Stimulated activated CD4-positive, alpha-beta T cell treated with anti-CD3 and anti-CD28 coated beads, Interleukin-4, amount 100 ng/mL, for 48 hours (primary cell): ENCODE measurements at regions not wholly inside any gene's neighbourhood (a gene's known extent, or its start where the extent isn't known, plus 50 kb on each side); places are given as distances from the start of the nearest gene placed in this dataset.

Experiments
- DNase-seq, 2 donors: peaks; one replicate each; pipeline ENCODE4 v3.0.0-alpha.2; 2020; ENCODE audit warnings: low read depth in 2 of 2

DNA sequence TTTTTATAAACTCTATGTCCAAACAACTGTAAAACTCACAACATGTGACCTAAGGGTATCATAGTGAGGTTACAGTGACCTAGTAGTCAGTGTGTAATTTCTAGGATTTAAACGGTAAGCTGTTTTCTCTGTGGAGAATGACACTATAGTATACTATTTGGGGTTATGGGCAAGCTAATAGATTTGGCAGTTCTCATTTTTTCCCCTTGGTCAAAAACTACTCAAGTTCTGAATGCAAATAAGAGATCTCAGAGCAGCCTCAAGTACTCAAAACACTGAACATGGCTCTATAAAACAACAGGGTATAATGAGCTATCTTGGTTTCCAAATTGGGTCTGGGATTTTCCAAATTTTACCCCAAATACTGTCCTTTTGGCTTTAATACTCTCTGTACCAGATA is 88.5 kb upstream of the HMCN1 start:
- no peak for DNase-seq

DNA sequence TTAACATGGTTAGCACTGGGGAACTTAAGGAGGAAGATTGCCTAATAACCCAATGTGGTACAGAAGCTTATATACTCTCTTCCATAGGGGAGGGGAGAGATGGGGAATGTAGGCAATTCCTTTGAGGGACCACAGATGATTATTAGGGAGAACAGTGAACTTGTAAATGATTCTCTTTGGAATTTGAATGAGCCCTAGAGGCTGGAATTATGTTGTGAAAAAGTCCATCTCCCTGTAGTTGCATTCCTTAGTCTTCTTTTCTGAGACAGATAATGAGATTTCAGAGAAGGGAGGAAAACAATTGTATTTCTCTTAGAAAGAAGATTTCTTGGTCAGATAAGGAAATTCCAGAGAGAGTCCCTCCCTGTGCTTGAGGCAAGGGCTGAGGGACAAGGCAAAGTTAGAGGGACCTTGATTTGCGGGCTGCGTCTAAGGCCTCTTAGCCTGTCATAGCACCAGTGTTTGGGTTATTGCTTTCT is 89.0 kb upstream of the HMCN1 start:
- DNase-seq, result no peak

DNA sequence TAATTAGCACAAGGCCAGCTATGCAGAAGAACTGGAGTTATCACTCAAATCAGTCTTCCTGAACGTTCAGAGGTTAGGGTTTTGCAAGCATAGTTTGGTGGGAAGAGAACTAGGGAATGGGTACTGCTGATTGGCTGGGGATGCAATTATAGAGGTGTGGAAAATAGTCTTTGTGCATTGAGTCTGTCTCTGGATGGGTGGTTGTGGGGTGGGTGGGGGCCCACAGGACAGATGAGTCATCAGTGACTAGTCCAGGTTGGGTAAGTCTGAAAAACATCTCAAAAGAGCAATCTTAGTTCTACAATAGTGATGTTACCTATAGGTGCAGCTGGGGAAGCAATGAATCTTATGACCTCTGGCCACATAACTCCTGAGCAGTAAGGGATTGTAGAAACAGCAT is 89.7 kb upstream of the HMCN1 start:
- peak in 1 of 2 donors; percentile 4 for DNase-seq

DNA sequence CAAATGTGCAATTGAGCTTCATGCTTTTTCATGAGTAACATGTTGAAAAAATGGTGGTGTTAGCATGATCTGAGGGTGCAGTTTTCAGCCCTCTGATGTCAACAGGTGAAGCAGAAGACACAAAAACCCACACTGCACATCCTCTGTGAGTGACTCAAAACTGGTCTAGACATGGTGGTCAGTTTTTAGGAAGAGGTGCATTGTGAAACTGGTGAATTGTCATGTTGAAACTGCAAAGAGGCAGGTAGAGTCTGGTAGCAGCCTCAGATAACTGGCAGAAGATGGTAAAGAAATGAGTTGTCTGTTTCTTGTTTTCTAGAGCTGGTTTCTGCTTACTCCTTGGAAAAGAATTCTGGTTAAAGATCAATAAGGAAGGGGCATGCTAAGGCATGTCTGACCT is 97.3 kb upstream of the HMCN1 start:
- peak in 1 of 2 donors; percentile 4 for DNase-seq

DNA sequence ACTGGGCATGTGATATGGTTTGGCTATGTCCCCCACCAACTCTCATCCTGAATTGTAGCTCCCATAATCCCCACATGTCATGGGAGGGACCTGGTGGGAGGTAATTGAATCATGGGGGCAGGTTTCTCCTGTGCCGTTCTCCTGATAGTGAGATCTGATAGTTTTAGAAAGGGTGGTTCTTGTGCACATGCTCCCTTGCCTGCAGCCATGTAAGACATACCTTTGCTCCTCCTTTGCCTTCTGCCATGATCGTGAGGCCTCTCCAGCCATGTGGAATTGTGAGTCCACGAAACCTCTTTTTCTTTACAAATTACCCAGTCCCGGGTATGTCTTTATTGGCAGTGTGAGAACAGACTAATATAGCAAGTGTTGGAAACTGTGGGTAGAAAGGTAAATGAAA is 99.5 kb upstream of the HMCN1 start:
- no peak for DNase-seq

DNA sequence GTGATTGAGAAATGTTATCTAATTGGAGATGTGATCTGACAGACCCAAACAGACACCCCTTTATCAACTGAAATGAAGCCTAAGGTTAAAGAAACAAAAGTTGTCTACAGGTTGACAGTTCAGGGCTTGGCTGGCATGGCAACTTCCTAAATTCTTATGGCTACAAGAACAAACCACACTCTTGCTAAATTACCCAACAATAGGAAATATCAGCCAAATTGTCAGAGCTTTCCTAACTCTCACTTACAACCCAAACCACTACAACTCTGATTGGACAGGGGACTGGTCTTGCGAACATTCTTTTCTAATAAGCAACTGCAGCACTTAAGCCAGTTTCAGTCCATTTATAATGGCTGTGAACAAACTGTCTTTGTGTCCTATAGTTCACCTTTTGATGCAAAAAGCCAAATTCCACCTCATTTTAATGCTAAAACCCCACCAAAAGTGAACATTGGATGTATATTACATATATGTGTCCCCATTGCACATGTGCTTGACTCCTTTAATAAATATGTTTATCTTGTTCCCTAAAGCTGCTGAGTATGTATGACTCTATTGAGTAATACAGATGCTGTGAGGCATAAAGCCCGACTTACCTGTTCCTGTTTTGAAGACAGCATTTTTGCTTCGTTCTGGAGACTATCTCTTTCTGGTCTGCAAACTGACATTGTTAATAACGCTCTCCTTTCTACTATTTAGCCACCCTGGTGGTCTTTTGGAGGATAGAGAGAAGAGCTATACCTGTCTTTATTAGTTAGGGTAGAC is 101.3 kb upstream of the HMCN1 start:
- DNase-seq, result no peak

DNA sequence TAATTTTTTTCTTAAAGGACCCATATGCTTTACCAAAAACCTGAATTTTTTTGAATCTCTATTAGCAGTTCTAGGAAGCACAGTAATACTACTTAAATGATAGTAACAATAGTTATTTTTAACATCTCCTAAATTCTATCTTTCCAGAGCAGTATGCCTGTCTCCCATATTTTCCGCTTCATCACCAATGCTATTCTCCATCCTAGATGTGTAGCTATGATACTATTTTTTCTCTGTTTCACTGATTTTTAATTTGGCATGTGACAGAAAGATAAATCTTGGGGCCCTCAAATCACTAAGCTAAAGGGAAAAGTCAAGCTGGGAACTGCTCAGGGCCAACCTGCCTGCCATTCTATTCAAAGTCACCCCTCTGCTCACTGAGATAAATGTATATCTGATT is 102.3 kb upstream of the HMCN1 start:
- no peak for DNase-seq

DNA sequence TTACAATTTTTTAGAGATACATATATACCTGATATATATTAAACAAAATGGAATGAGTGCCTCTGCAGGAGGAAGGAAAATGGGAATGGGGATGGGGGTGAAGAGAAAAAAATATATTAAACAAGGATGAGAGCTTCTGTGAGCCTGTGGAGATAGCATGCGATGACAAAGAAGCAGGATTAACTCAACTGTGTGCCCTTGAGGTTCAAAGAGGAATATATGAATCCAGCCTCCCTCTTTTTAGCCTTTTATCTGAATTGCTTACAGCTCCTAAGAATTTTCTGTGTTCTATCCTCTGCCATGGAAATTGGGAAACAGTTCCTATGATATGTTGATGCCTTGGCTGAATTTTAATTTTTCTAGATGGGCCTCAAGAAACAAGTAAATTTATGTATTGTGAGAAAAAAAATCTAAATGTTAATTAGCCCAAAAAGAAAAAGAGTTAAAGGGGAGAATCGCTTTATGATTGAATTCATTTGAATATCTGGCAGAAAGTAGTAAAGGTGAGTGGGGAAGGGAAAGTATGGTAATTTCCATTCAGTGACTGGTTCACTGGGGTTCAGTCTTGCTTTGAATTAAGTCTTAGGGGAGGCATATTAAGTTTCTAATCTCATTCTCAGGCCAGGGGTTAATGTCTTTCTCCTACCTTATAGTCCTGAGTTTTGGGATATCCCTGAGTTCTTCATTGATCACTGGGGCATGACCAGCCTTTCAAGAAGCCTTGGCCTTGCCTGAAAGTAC is 106.3 kb upstream of the HMCN1 start:
- no peak for DNase-seq

DNA sequence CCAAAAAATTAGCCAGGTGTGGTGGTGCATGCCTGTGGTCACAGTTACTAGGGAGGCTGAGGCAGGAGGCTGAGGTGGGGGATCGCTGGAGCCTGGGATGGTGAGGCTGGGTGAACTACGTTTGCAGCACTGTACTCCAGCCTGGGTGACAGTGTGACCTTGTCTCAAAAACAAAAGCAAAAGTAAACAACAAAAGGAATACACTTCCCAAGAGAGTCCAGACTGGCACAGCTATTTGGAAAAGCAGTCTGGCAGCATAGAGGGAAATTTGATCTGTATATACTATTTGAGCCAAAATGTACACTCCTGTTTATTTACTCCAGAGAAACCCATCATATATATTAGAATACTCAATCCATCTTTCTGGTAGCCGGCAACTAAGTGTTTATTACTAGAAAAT is 107.0 kb upstream of the HMCN1 start:
- DNase-seq, result no peak

DNA sequence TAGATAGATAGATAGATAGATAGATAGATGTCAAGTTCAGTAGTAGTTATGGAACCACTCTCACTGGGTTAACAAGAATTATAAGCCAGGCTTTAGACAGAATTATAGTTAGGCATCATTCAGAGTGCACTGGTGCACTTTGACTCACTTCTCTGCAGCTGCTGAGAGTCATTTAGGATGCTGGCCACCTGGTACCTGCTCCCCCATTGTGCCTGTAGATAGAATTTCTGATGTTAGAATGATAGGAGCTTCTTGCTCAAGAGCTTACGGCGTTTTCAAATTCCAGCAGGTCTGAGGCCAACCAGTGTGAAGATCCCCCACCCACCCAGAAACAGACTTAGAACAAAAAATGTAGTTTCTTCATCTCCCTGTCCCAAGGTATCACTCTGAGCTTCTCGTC is 107.8 kb upstream of the HMCN1 start:
- DNase-seq, result no peak

DNA sequence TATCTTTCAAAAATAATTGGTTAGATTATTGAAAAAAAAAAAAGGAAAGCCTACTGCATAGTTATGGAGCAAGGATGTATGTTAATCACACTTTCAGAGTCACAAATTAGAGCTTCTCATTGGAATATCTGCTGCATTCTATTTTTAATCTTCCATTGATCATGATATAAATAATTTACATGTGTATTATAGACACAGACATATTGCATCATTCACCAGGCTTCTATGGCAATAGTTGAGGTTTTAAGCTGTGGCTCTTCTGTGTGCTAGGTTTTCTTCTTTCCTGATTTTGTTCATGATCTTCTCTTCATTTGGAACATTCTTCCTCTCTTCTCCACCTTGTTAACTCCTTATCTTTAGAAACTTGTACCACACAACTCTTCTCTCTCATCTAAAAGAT is 123.2 kb upstream of the HMCN1 start:
- no peak for DNase-seq

DNA sequence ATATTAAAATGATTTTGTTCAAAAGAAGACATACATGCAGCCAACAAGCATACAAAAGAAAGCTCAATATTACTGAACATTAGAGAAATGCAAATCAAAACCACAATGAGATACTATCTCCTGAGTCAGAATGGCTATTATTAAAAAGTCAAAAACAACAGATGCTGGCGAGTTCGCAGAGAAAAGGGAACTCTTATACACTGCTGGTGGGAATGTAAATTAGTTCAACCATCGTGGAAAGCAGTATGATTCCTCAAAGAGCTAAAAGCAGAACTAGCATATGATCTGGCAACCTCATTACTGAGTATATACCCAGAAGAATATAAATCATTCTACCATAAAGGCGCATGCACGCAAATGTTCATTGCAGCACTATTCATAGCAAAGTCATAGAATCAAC is 126.0 kb upstream of the HMCN1 start:
- no peak for DNase-seq

DNA sequence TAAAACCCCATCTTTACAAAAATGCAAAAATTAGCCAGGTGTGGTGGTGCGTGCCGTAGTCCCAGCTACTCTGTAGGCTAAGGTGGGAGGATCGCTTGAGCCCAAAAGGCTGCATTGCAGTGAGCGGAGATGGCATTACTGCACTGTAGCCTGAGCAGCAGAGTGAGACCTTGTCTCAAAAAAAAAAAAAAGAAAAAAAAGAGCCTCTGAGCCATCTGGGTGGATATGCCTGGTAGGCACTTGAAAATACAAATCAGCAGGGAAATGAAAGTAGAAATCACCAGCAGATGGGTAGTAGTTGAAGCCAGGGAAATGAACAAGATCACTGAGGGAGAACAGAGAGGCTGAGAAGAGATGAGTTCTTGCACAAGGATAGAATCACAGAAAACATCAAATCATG is 131.0 kb upstream of the HMCN1 start:
- DNase-seq, result no peak

DNA sequence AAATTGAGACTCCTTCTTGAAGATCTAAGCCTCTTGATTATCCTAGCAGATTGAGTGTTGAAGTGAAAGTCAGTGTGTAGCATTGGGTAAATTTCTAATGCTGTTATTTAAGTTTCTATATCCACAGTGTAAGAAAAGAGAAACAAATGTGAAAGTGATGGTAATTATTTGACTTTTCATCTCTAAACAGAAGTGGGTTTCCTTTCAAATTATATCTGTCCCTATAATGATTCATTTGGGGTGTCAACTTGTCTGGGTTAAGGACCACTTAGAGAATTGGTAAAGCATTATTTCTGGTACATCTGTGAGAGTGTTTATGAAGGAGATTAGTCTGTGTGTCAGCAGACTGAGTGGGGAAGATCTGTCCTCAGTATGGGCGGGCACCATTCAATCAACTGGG is 133.0 kb upstream of the HMCN1 start:
- DNase-seq, result no peak

DNA sequence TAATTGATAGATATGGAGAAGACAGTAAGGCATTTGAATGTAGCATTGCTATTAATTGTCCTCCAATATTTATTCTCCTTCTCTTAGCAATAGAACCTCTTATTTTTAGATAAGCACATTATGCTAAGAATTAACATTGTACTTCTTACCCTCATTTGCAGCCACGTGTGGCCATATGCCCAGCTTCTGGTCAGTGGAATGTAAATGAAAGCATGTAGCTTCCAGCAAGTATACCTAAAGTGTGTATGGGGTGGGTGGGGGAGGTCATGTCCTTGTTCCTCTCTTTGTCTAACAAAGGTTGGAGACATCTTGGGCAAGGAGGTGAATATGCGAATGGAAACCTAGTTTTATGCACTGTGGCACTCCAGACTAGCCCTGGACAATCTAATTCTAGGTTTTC is 133.6 kb upstream of the HMCN1 start:
- no peak for DNase-seq

DNA sequence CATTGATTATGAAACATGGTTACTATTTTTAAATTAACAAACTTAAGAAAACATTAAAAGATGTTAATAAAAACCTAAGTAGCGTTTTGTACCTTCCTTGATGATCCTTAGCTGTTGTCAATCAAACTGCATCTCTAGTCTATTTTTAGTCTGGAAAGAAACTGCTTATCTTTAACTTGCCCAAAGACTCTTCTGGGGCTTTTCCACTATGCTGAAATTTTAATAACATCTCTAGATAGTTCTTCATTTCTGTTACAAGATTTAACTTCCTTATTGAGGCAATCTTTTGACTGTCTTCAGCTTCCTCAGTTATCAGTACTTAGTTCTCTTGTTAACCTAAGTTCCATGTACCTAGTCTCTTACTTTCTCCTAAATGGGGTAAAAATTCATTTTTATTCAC is 135.9 kb upstream of the HMCN1 start:
- DNase-seq, result no peak

DNA sequence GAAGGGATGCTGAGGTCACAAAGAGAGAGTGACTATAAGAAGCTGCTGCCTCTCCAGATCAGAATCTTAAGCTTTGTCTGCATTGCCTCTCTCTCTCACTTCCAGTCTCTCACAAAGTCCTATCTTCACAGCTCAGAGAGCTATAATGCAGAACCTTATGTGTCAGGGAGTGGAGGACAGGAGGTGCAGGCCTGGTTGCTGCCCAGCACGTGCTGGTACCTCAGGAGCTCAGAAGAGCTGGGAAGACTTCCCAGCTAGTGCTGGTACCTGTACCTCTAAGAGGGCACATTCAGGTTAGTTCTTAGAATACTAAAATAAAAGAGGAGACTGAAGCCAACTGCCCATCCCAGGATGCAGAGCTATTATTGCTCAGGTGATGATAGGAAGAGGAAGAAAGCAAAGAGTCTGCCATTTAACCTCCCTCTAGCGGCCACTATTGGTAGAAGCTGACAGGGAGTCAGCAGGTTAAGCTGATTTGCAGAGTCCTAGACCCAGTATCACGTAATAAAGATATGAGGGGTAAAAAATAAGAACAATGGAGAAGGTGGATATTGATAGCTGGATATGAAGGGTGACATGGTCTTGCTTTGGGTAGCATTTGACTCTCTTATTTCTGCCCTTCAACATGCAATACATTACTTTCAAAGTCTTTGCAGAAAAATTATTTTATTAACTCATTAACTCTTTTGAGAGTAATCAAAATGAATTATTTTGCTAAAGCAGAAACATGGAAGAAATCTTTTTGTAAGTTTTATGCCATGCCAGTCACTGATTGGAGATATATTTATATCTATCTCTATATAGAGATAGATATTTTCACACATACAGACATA is 138.1 kb upstream of the HMCN1 start:
- peak; percentile 14 to 33 for DNase-seq

DNA sequence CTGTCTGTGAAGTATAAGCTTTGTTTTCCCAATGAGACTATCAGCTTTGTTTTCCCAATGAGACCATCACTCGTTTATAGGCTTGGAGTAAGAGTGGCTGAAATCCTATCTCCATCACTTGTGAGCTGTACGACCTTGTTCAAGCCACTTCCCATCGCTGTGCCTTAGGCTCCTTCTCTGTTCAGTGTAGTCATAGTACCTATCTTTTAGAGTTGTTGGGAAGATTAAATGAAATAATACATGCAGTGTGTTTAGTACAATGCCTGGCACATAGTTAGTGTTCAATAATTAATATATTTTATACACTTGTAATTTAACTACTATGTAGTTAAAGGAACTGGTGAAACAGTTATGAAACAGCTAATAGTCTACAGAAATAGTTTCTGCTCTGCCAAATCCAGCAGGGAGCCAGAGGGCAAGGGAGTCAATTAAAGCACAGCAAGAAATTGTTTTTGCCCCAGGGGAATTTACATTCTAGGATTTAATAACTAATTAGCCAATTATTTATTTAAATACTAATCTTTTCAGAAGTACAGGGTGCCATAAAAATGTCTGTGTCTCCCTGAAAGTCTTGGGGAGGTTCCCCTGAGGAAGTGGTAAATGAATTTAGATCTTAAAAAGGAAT is 139.3 kb upstream of the HMCN1 start:
- no peak for DNase-seq

DNA sequence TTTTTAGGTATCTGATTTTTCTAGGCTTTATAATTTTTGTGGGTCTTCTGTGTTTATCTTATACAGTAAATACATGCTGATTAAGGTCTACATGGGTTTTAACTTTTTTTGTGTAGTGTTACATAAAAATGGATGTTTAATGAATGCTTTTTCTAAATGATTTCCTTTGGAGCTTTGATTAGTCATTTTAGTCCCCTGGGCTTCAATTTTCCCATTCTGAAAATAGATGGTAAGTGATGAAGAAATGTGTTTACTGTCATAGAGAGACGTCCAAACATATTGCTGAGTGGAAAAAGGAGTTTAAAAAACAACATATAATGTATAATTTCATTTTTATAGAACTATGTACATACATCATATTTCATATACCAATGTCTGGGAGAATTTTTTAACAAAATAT is 140.9 kb upstream of the HMCN1 start:
- no peak for DNase-seq

DNA sequence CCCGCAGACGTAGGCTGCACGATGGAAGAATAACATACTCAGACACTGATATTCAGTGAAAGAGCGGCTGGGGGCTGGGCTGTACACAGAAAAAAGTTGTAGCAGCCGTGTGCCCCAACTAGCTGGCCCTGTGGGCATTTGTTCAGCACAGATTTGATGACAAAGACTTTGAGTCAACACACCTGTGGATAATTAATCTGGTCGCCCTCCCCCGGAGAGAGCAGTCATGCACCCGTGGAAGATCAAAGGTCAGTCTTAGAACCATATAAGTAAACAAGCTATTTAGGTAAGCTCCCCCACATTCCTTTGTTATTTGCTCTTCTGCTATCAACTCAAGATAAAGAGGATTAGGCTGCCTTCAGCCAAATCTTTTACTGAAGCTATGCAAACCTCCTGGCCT is 148.4 kb upstream of the HMCN1 start:
- no peak for DNase-seq

DNA sequence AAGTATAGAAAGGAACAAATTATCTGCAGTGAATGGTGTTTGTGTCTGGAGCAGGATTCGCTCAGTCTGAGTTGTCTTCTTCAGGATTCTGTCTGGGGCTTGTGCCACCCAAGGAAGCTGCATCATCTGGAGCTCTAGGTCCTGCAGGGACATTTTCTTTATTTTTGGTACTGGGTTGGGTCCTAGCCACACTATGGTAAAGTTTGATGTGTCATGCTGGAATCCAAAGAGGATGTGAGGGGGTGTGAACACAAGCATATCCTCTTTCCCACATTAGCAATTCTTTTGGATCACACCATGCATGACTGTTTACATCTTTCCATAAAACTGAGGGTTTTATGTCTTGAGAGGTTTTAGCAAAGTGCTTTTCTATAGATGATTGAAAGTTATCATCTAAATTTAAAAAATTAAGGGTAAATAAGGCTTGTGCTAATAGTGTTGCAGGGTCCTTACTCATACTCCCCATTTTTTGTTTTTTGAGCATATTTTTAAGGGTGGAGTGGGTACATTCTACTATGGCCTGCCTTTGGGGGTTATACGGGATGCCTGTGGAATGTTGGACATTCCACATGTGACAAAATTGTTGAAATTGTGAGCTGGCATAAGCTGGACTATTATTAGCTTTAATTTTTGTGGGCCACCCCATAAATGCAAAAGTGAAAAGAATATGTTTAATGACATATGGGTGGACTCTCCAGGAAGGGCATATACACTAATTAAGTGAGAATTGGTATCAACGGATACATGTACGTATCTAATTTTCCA is 152.0 kb upstream of the HMCN1 start:
- no peak for DNase-seq
